ENCODE measurements at regions not wholly inside any gene's neighbourhood (a gene's known extent, or its start where the extent isn't known, plus 50 kb on each side); places are given as distances from the start of the nearest gene placed in this dataset.

GRCh38 chr5:57698086-57698485 is 215.5 kb upstream of the ACTBL2 start:
- in situ Hi-C loops (cut with HindIII; ENCODE audit: low sequenced_read_pairs): no loop called here
- no peak for DNase-seq (ENCODE audit: low read depth)
- TF ChIP-seq CTCF (IDR thresholded peaks at IDR 0.05; ENCODE audit: low read depth, low read length, missing control alignments): no peak

GRCh38 chr5:57696825-57697570 is 214.4 kb upstream of the ACTBL2 start:
- in situ Hi-C loops (cut with HindIII; ENCODE audit: low sequenced_read_pairs): no loop called here
- H3K4me3 ChIP-seq (ENCODE audit: low read depth, low read length): no peak overlapping the region
- TF ChIP-seq CTCF (IDR thresholded peaks at IDR 0.05; ENCODE audit: low read depth, low read length, missing control alignments): no peak
- no peak for DNase-seq (ENCODE audit: low read depth)

More at GRCh38 chr5:57698086-57698485, 215.5 kb upstream of the ACTBL2 start:
- no peak overlapping the region for H3K4me3 ChIP-seq (ENCODE audit: low read depth, low read length)

- in situ Hi-C loops (cut with HindIII; ENCODE audit: low sequenced_read_pairs): no loop called here
- TF ChIP-seq CTCF (IDR thresholded peaks at IDR 0.05; ENCODE audit: low read depth, low read length, missing control alignments): no peak
- no peak for DNase-seq (ENCODE audit: low read depth)
- H3K4me3 ChIP-seq (ENCODE audit: low read depth, low read length): no peak overlapping the region
Measured at GRCh38 chr5:57696389-57696769, 213.8 kb upstream of the ACTBL2 start.

GRCh38 chr5:57695706-57696388 is 213.2 kb upstream of the ACTBL2 start:
- in situ Hi-C loops (cut with HindIII; ENCODE audit: low sequenced_read_pairs): no loop called here
- H3K4me3 ChIP-seq (ENCODE audit: low read depth, low read length): no peak overlapping the region
- TF ChIP-seq CTCF (IDR thresholded peaks at IDR 0.05; ENCODE audit: low read depth, low read length, missing control alignments): no peak
- no peak for DNase-seq (ENCODE audit: low read depth)

- no peak for TF ChIP-seq CTCF (IDR thresholded peaks at IDR 0.05; ENCODE audit: low read depth, low read length, missing control alignments)
Measured at GRCh38 chr5:57695179-57695578, 212.6 kb upstream of the ACTBL2 start.

GRCh38 chr5:57693488-57694305 is 211.1 kb upstream of the ACTBL2 start:
- DNase-seq (ENCODE audit: low read depth): no peak

More at GRCh38 chr5:57695179-57695578, 212.6 kb upstream of the ACTBL2 start:
- in situ Hi-C loops (cut with HindIII; ENCODE audit: low sequenced_read_pairs): no loop called here
- DNase-seq (ENCODE audit: low read depth): no peak
- H3K4me3 ChIP-seq (ENCODE audit: low read depth, low read length): no peak overlapping the region

More at GRCh38 chr5:57693488-57694305, 211.1 kb upstream of the ACTBL2 start:
- TF ChIP-seq CTCF (IDR thresholded peaks at IDR 0.05; ENCODE audit: low read depth, low read length, missing control alignments): no peak
- H3K4me3 ChIP-seq (ENCODE audit: low read depth, low read length): no peak overlapping the region
- in situ Hi-C loops (cut with HindIII; ENCODE audit: low sequenced_read_pairs): no loop called here
